ENCODE measurements at regions not wholly inside any gene's neighbourhood (a gene's known extent, or its start where the extent isn't known, plus 50 kb on each side); places are given as distances from the start of the nearest gene placed in this dataset.

DNA sequence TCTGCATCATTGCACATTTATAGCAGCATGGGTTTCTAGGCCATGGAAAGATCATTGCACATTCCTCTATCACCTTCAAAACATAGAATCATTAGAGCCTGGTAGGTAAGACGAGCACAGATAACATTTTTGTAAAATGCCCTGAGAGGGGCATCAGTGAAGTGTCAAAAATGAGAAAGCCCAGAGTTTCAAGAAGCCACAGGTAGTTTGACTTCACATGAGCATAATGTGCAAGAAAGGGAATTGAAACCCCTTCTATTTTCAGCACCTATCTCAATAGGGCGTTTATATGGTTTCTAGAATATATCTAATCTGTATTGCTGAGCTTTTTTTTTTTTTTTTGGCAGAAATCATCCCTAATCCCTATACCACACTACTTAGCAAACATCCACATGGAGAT lies 2441.7 kb downstream of the ARAP2 start:
- TF ChIP-seq, protein P1, sequence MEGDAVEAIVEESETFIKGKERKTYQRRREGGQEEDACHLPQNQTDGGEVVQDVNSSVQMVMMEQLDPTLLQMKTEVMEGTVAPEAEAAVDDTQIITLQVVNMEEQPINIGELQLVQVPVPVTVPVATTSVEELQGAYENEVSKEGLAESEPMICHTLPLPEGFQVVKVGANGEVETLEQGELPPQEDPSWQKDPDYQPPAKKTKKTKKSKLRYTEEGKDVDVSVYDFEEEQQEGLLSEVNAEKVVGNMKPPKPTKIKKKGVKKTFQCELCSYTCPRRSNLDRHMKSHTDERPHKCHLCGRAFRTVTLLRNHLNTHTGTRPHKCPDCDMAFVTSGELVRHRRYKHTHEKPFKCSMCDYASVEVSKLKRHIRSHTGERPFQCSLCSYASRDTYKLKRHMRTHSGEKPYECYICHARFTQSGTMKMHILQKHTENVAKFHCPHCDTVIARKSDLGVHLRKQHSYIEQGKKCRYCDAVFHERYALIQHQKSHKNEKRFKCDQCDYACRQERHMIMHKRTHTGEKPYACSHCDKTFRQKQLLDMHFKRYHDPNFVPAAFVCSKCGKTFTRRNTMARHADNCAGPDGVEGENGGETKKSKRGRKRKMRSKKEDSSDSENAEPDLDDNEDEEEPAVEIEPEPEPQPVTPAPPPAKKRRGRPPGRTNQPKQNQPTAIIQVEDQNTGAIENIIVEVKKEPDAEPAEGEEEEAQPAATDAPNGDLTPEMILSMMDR (IDR thresholded peaks at IDR 0.05), result no peak
- TF ChIP-seq POLR2AphosphoS5 (IDR thresholded peaks at IDR 0.05) (no peak), POLR2A (IDR thresholded peaks at IDR 0.05) (no peak)
